Panc1 (cell line): ENCODE measurements at regions not wholly inside any gene's neighbourhood (a gene's known extent, or its start where the extent isn't known, plus 50 kb on each side); places are given as distances from the start of the nearest gene placed in this dataset.

Experiments
- ATAC-seq: fragments of 200-7000 bp; cut with Tn5 transposase; 2 replicates; pipeline ENCODE4 v1.9.1; 2020; ENCODE audit warnings: mild to moderate bottlenecking, moderate library complexity
- BruUV-seq: library from RNA; stranded (reverse); fragments of 400-500 nt; replicated peaks from 2 replicates; lab custom pipeline; 2021; lab: Mats Ljungman, UMichigan
- CTCF ChIA-PET: fragments of 300-600 bp; sonication (Branson Sonifier 250); formaldehyde crosslinking; loops from one replicate; lab custom pipeline; 2022; ENCODE audit warnings: antibody characterized with exemption; lab: Charles Lee
- POLR2A ChIA-PET: fragments of 300-600 bp; sonication (Branson Sonifier 250); formaldehyde crosslinking; loops from one replicate; lab custom pipeline; 2022; ENCODE audit warnings: antibody characterized with exemption; lab: Charles Lee
- DNase-seq: peaks from one replicate; pipeline ENCODE4 v3.0.0-alpha.2; 2010; ENCODE audit warnings: low read depth, low spot score
- H3K27ac ChIP-seq: 2 replicates; pipeline ENCODE4 v1.5.1; 2011; ENCODE audit warnings: mild to moderate bottlenecking, low read length, inconsistent platforms
- H3K27me3 ChIP-seq: fragments of 200-500 bp; sonication (Bioruptor generic); 2 replicates; pipeline ENCODE4 v1.6.0; 2014; ENCODE audit warnings: low read length, inconsistent platforms; ENCODE audit not compliant: control insufficient read depth, insufficient read depth
- H3K36me3 ChIP-seq: fragments of 200-500 bp; sonication (Bioruptor generic); 2 replicates; pipeline ENCODE4 v1.5.1; 2014; ENCODE audit warnings: inconsistent platforms, mild to moderate bottlenecking, low read length, moderate library complexity; ENCODE audit not compliant: control insufficient read depth, insufficient read depth
- H3K4me1 ChIP-seq: 2 replicates; pipeline ENCODE4 v1.5.1; 2011; ENCODE audit warnings: inconsistent platforms, mild to moderate bottlenecking, low read length, moderate library complexity; ENCODE audit not compliant: control insufficient read depth, insufficient read depth
- H3K4me3 ChIP-seq, 2 experiments: 2 replicates each; pipeline ENCODE4 v1.5.1; 2011 to 2012; ENCODE audit warnings: low read depth in 2 of 2, low read length in 2 of 2, mild to moderate bottlenecking in 2 of 2, inconsistent platforms in 1 of 2, moderate library complexity in 1 of 2
- H3K9me3 ChIP-seq: fragments of 200-500 bp; sonication (Bioruptor generic); 2 replicates; pipeline ENCODE4 v1.5.1; 2014; ENCODE audit warnings: low read depth, mild to moderate bottlenecking, inconsistent platforms, low read length, moderate library complexity; ENCODE audit not compliant: control insufficient read depth, insufficient read depth
- CTCF ChIP-seq: fragments of 450-650 bp; IDR thresholded peaks from 2 replicates; pipeline ENCODE4 v1.5.1; 2017; ENCODE audit warnings: mild to moderate bottlenecking
- POLR2AphosphoS5 ChIP-seq: IDR thresholded peaks from 2 replicates; pipeline ENCODE4 v1.6.1; 2012; ENCODE audit warnings: mild to moderate bottlenecking, low read depth, low read length, moderate library complexity
- SIN3A ChIP-seq: IDR thresholded peaks from 2 replicates; pipeline ENCODE4 v1.6.1; 2012; ENCODE audit warnings: low read depth, mild to moderate bottlenecking, low read length, moderate library complexity, borderline replicate concordance; ENCODE audit not compliant: insufficient read depth
- TCF7L2 ChIP-seq: IDR thresholded peaks from 2 replicates; pipeline ENCODE4 v1.6.1; 2011; ENCODE audit warnings: mild to moderate bottlenecking, low read depth, low read length, inconsistent platforms
- in situ Hi-C: cut with HindIII; loops from 2 replicates; pipeline ENCODE4 v1.10.0; 2016; ENCODE audit warnings: low sequenced_read_pairs, low pct_unique_long_range_greater_than_20kb
- intact Hi-C: fragments of 100-400 bp; cut with micrococcal nuclease; formaldehyde crosslinking; loops from one replicate; pipeline ENCODE4 v1.10.0; 2022; ENCODE audit not compliant: unreplicated experiment
- TF ChIP-seq, protein P1 (sequence below), 2 experiments: IDR thresholded peaks; 2 replicates each; pipeline ENCODE4 v1.6.1; 2011 to 2012; ENCODE audit warnings: low read depth in 2 of 2, control low read depth in 1 of 2, low read length in 1 of 2, mild to moderate bottlenecking in 1 of 2, moderate library complexity in 1 of 2; ENCODE audit not compliant: insufficient read depth in 1 of 2

- Histone ChIP-seq H3K27ac (no peak overlapping the region), H3K9me3 (no peaks in the 10 kb centered on the region), H3K36me3 (no peaks in the 10 kb centered on the region), H3K4me1 (no peaks in the 10 kb centered on the region), H3K4me3 (no peak overlapping the region), H3K27me3 (peaks cover 4% of the 10 kb centered on the region)
- ATAC-seq (no peak), DNase-seq (no peak)
- ChIA-PET CTCF (no interaction called here), POLR2A (no interaction called here)
- BruUV-seq = no TSS peak
- in situ Hi-C loops (no loop called here), intact Hi-C loops (no loop called here)
- no peak for TF ChIP-seq POLR2AphosphoS5
- no peak for TF ChIP-seq TCF7L2
- TF ChIP-seq CTCF = no peak
- no peak for TF ChIP-seq SIN3A
- TF ChIP-seq, protein P1, sequence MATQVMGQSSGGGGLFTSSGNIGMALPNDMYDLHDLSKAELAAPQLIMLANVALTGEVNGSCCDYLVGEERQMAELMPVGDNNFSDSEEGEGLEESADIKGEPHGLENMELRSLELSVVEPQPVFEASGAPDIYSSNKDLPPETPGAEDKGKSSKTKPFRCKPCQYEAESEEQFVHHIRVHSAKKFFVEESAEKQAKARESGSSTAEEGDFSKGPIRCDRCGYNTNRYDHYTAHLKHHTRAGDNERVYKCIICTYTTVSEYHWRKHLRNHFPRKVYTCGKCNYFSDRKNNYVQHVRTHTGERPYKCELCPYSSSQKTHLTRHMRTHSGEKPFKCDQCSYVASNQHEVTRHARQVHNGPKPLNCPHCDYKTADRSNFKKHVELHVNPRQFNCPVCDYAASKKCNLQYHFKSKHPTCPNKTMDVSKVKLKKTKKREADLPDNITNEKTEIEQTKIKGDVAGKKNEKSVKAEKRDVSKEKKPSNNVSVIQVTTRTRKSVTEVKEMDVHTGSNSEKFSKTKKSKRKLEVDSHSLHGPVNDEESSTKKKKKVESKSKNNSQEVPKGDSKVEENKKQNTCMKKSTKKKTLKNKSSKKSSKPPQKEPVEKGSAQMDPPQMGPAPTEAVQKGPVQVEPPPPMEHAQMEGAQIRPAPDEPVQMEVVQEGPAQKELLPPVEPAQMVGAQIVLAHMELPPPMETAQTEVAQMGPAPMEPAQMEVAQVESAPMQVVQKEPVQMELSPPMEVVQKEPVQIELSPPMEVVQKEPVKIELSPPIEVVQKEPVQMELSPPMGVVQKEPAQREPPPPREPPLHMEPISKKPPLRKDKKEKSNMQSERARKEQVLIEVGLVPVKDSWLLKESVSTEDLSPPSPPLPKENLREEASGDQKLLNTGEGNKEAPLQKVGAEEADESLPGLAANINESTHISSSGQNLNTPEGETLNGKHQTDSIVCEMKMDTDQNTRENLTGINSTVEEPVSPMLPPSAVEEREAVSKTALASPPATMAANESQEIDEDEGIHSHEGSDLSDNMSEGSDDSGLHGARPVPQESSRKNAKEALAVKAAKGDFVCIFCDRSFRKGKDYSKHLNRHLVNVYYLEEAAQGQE (IDR thresholded peaks at IDR 0.05; ENCODE audit: insufficient read depth in 1 of 2, low read depth in 2 of 2, low read length in 1 of 2) = no peak
These were observed 110.3 kb downstream of the CCT6B start for GRCh38 chr17:34850964-34851363.

DNA sequence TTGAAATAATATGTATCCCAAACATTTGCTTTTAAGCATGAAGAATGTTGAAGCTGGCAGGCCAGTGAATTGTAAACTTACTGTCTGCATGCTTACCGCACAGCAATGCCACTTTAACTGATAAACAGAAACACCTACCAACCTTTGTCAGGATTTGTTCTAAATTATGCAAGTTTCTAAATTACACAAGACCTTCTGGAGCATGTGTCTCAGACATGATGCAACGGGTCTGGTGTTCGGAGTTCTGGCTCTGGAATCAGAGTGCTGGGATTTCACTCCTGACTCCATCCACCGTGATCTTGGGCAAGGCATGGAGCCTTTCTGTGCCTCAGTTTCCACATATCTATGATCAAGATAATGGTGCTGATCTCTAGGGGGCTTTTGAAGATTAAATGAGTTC, 111.2 kb downstream of the CCT6B start:
- CTCF ChIA-PET = no interaction called here
- ATAC-seq (no peak), DNase-seq (no peak)
- no peak for TF ChIP-seq TCF7L2
- Histone ChIP-seq H3K4me3 (no peak overlapping the region), H3K27me3 (peaks cover 3% of the 10 kb centered on the region), H3K9me3 (no peaks in the 10 kb centered on the region), H3K27ac (no peak overlapping the region), H3K4me1 (no peaks in the 10 kb centered on the region), H3K36me3 (no peaks in the 10 kb centered on the region)
- intact Hi-C loops = no loop called here
- in situ Hi-C loops = no loop called here
- POLR2A ChIA-PET = no interaction called here
- BruUV-seq = no TSS peak

DNA sequence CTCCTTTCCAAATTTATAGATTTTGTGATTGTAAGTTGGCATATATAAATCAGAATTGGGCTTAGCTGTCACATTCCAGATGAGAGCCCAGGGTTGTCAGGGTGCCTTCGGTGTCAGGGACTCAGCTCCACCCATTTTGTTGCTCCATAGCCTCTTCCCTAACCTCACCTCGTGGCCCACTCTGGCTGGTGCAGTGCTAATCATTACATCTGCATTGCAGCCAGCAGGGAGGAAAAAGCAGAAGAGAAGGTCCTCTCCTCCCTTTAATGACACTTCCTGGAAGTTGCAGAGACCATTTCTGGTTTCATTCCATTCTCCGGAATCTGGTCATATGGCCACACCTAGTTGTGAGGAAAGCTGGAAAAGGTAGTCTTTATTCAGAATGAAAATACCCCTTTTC, 113.3 kb downstream of the CCT6B start:
- Histone ChIP-seq H3K9me3 (no peaks in the 10 kb centered on the region), H3K4me3 (no peak overlapping the region), H3K27me3 (peaks cover 2% of the 10 kb centered on the region; the same call in 1 of the 2 replicates), H3K4me1 (no peaks in the 10 kb centered on the region), H3K27ac (no peak overlapping the region), H3K36me3 (no peaks in the 10 kb centered on the region)
- ChIA-PET POLR2A (interaction anchor here (0.5 kb wide), 1 partner anchor 114 kb away, joined by 6 read pairs; the partner anchor contains the start of genes CCT6B and ZNF830), CTCF (no interaction called here)
- no peak for DNase-seq
- BruUV-seq = no TSS peak
- TF ChIP-seq, protein P1 (IDR thresholded peaks at IDR 0.05; ENCODE audit: insufficient read depth in 1 of 2, low read depth in 2 of 2, low read length in 1 of 2) = no peak
- TF ChIP-seq SIN3A = no peak
- no peak for ATAC-seq
- intact Hi-C loops = no loop called here
- in situ Hi-C loops = no loop called here
